ENCODE measurements at regions not wholly inside any gene's neighbourhood (a gene's known extent, or its start where the extent isn't known, plus 50 kb on each side); places are given as distances from the start of the nearest gene placed in this dataset.
A peak's percentile ranks its signal among the peaks of the same experiment; 100 is the strongest.

- no peak overlapping the region for H3K27ac ChIP-seq (ENCODE audit: low read depth in 1 of 2, low read length in 2 of 2)
- H3K4me3 ChIP-seq (ENCODE audit: low read depth in 1 of 3, low read length in 3 of 3) = no peak overlapping the region
- no peak overlapping the region for H3K9ac ChIP-seq (ENCODE audit: low read depth in 1 of 2, low read length in 2 of 2)
- no peaks in the 10 kb centered on the region for H3K36me3 ChIP-seq (ENCODE audit: control insufficient read depth in 4 of 4, insufficient read depth in 3 of 4, low read depth in 1 of 4, low read length in 3 of 4)
- no peak for DNase-seq (ENCODE audit: low spot score)
- H3K27me3 ChIP-seq (ENCODE audit: control insufficient read depth in 4 of 4, insufficient read depth in 4 of 4, low read length in 3 of 4) = no peaks in the 10 kb centered on the region
- H3K4me1 ChIP-seq (ENCODE audit: control insufficient read depth in 4 of 4, insufficient read depth in 4 of 4, low read length in 3 of 4) = no peaks in the 10 kb centered on the region
- no peaks in the 10 kb centered on the region for H3K9me3 ChIP-seq (ENCODE audit: control insufficient read depth in 4 of 4, low read length in 3 of 4)
- 76% methylated on average over 5 of the region's 5 CpGs for WGBS
- TF ChIP-seq NR2F2 (IDR thresholded peaks at IDR 0.05) (no peak), FOXA2 (IDR thresholded peaks at IDR 0.05) (no peak)
- TF ChIP-seq, protein P1, sequence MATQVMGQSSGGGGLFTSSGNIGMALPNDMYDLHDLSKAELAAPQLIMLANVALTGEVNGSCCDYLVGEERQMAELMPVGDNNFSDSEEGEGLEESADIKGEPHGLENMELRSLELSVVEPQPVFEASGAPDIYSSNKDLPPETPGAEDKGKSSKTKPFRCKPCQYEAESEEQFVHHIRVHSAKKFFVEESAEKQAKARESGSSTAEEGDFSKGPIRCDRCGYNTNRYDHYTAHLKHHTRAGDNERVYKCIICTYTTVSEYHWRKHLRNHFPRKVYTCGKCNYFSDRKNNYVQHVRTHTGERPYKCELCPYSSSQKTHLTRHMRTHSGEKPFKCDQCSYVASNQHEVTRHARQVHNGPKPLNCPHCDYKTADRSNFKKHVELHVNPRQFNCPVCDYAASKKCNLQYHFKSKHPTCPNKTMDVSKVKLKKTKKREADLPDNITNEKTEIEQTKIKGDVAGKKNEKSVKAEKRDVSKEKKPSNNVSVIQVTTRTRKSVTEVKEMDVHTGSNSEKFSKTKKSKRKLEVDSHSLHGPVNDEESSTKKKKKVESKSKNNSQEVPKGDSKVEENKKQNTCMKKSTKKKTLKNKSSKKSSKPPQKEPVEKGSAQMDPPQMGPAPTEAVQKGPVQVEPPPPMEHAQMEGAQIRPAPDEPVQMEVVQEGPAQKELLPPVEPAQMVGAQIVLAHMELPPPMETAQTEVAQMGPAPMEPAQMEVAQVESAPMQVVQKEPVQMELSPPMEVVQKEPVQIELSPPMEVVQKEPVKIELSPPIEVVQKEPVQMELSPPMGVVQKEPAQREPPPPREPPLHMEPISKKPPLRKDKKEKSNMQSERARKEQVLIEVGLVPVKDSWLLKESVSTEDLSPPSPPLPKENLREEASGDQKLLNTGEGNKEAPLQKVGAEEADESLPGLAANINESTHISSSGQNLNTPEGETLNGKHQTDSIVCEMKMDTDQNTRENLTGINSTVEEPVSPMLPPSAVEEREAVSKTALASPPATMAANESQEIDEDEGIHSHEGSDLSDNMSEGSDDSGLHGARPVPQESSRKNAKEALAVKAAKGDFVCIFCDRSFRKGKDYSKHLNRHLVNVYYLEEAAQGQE (IDR thresholded peaks at IDR 0.05) = no peak
Measured at GRCh38 chr9:16243798-16244197, 626.7 kb downstream of the BNC2 start.

DNA sequence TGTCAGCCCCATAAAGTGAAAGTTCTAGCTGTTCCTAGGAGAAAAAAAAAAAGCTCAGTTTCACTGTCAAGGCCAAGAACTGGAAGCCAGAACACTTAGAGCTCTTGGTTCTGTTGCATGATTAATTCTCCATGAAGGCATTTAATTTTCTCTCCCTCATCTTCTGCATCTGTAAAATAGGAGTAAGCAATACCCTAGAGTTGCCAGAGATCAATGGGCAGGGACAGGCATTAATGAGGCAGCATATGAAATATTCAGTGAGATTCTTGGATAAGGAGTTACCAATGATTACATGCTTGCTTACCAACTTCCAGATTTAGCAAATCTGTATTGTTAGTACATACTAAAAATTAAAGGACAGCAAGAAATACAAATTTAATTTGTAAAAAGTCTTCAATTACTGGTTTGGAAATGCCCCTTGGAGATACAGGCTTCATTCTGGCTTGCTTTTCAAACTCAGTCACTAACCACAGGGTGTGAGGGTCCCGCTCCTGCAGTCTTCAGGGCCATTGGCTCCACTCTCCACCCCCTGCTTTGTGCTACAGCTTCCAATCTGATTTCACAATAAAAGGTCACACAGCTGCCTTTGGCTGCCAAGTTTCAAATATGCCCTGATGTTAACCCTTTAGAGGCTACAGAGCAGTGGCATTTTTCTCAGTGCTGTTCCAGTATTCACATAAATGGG is 624.6 kb downstream of the BNC2 start:
- WGBS = 45% methylated on average over 1 of the region's 1 CpG
- H3K9ac ChIP-seq (ENCODE audit: low read depth in 1 of 2, low read length in 2 of 2) = no peak overlapping the region

DNA sequence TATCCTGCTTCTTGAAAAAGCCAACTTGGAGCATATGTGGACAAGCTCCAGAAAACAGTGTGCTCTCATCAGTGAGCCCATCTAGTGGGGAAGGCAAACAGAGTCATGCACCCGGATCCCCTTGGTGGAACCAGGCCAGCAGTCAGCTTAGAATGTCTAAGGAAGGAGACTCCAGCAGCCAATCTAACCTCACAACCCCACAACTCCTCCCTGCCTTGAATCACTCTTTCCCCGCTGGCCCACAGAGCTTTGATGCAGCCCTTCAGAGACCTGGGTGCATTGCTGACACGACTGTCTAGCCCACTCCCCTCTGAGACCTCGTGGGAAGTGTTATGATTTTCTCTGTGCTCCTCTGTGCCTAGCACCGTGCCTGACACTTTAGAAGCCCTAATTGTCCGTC is 623.7 kb downstream of the BNC2 start:
- no peaks in the 10 kb centered on the region for H3K9me3 ChIP-seq (ENCODE audit: control insufficient read depth in 4 of 4, low read length in 3 of 4)
- 70% methylated on average over 6 of the region's 6 CpGs for WGBS
- no peak for DNase-seq (ENCODE audit: low spot score)
- no peak overlapping the region for H3K27ac ChIP-seq (ENCODE audit: low read depth in 1 of 2, low read length in 2 of 2)
- H3K27me3 ChIP-seq (ENCODE audit: control insufficient read depth in 4 of 4, insufficient read depth in 4 of 4, low read length in 3 of 4) = no peaks in the 10 kb centered on the region
- H3K4me3 ChIP-seq (ENCODE audit: low read depth in 1 of 3, low read length in 3 of 3) = no peak overlapping the region
- H3K4me1 ChIP-seq (ENCODE audit: control insufficient read depth in 4 of 4, insufficient read depth in 4 of 4, low read length in 3 of 4) = no peaks in the 10 kb centered on the region
- TF ChIP-seq RXRA (IDR thresholded peaks at IDR 0.05) = no peak
- TF ChIP-seq YY1 (IDR thresholded peaks at IDR 0.05) = no peak
- no peak for TF ChIP-seq HNF4A (conservative IDR thresholded peaks at IDR 0.05)
- TF ChIP-seq, protein P1 (IDR thresholded peaks at IDR 0.05) = no peak
- TF ChIP-seq SP1 (IDR thresholded peaks at IDR 0.05) = no peak
- H3K9ac ChIP-seq (ENCODE audit: low read depth in 1 of 2, low read length in 2 of 2) = no peak overlapping the region
- no peaks in the 10 kb centered on the region for H3K36me3 ChIP-seq (ENCODE audit: control insufficient read depth in 4 of 4, insufficient read depth in 3 of 4, low read depth in 1 of 4, low read length in 3 of 4)

More for the DNA sequence above, 624.6 kb downstream of the BNC2 start:
- H3K36me3 ChIP-seq (ENCODE audit: control insufficient read depth in 4 of 4, insufficient read depth in 3 of 4, low read depth in 1 of 4, low read length in 3 of 4) = no peaks in the 10 kb centered on the region
- no peaks in the 10 kb centered on the region for H3K4me1 ChIP-seq (ENCODE audit: control insufficient read depth in 4 of 4, insufficient read depth in 4 of 4, low read length in 3 of 4)
- no peak overlapping the region for H3K4me3 ChIP-seq (ENCODE audit: low read depth in 1 of 3, low read length in 3 of 3)
- no peaks in the 10 kb centered on the region for H3K9me3 ChIP-seq (ENCODE audit: control insufficient read depth in 4 of 4, low read length in 3 of 4)
- DNase-seq (ENCODE audit: low spot score) = no peak
- no peaks in the 10 kb centered on the region for H3K27me3 ChIP-seq (ENCODE audit: control insufficient read depth in 4 of 4, insufficient read depth in 4 of 4, low read length in 3 of 4)
- no peak overlapping the region for H3K27ac ChIP-seq (ENCODE audit: low read depth in 1 of 2, low read length in 2 of 2)
- TF ChIP-seq RXRA (IDR thresholded peaks at IDR 0.05) (peak in 1 of 2 donors; percentile 14), FOXA2 (IDR thresholded peaks at IDR 0.05) (no peak)

All from liver (tissue), 7 donors.